Stimulated activated naive CD8-positive, alpha-beta T cell treated with anti-CD3 and anti-CD28 coated beads, Interleukin-15, Interleukin-2, amounts not matched to agents 100 ng/mL and 50 ng/mL, for 24 hours (primary cell): ENCODE measurements at regions not wholly inside any gene's neighbourhood (a gene's known extent, or its start where the extent isn't known, plus 50 kb on each side); places are given as distances from the start of the nearest gene placed in this dataset.
"Not testable (repeated sequence)": the region's sequence is repeated elsewhere in the genome, so short reads cannot be mapped to it uniquely, and the experiment has no call there.

Experiments
- H3K27ac Mint-ChIP-seq: one replicate; pipeline ENCODE4 v1.8.0; 2021; ENCODE audit warnings: mild to moderate bottlenecking, mixed read lengths
- H3K27me3 Mint-ChIP-seq: one replicate; pipeline ENCODE4 v1.8.0; 2021; ENCODE audit warnings: mixed read lengths
- H3K36me3 Mint-ChIP-seq: one replicate; pipeline ENCODE4 v1.8.0; 2021; ENCODE audit warnings: low read depth, mixed read lengths
- H3K4me1 Mint-ChIP-seq: one replicate; pipeline ENCODE4 v1.8.0; 2021; ENCODE audit warnings: low read depth, mixed read lengths
- H3K4me3 Mint-ChIP-seq: one replicate; pipeline ENCODE4 v1.8.0; 2021; ENCODE audit warnings: mild to moderate bottlenecking, mixed read lengths
- H3K9me3 Mint-ChIP-seq: one replicate; pipeline ENCODE4 v1.8.0; 2021; ENCODE audit warnings: mixed read lengths

GRCh38 chr3:90128391-90128790 lies 1021.0 kb downstream of the EPHA3 start:
- Mint-ChIP-seq H3K4me3 (no peak overlapping the region), H3K9me3 (peaks cover 13% of the 10 kb centered on the region), H3K4me1 (no peaks in the 10 kb centered on the region), H3K36me3 (no peaks in the 10 kb centered on the region), H3K27ac (no peak overlapping the region), H3K27me3 (no peaks in the 10 kb centered on the region)

GRCh38 chr3:90129730-90130129 lies 1022.3 kb downstream of the EPHA3 start:
- H3K27ac Mint-ChIP-seq = no peak overlapping the region
- no peaks in the 10 kb centered on the region for H3K36me3 Mint-ChIP-seq
- no peaks in the 10 kb centered on the region for H3K4me1 Mint-ChIP-seq
- no peaks in the 10 kb centered on the region for H3K27me3 Mint-ChIP-seq
- H3K9me3 Mint-ChIP-seq = peaks cover 15% of the 10 kb centered on the region
- no peak overlapping the region for H3K4me3 Mint-ChIP-seq

DNA sequence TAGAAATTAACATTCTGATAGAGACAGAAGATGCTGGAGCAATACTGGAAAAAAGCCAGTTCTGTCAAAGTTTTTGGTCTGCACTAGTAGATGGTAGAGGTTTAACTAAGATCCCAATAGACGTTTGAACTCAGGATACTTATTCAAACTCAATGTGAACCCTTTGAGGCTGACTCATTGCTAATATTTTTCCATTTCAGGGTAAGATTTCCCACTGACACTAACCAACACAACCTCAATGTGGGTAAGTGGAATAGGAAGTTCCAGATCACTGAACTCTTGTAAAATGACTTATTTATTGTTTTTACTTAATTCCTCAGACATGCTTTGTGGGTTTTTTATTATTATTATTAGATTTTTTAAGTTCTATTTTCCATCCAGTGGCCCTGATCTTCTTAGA lies 1024.8 kb downstream of the EPHA3 start:
- no peak overlapping the region for H3K4me3 Mint-ChIP-seq
- H3K36me3 Mint-ChIP-seq = no peaks in the 10 kb centered on the region
- no peaks in the 10 kb centered on the region for H3K4me1 Mint-ChIP-seq
- H3K27me3 Mint-ChIP-seq = no peaks in the 10 kb centered on the region
- H3K27ac Mint-ChIP-seq = no peak overlapping the region
- H3K9me3 Mint-ChIP-seq = peaks cover 10% of the 10 kb centered on the region

DNA sequence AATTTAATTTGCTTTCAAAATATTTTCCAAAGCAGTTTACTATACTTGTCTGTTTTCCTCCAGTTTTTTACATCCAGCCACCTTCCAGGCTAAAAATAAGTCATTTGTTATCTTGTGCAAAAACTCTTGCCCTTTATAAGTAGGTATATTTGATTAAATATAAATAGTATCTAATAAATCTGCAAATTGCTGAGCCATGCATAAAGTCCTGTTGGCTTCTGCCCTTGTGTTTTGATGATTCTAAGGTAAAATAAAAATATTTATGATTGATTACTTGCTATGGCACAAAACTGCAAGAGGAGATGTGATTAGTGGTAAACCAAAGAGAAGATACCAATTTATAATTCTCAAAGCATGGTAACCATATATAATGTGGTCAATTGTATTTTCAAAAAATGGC lies 1026.7 kb downstream of the EPHA3 start:
- Mint-ChIP-seq H3K27me3 (no peaks in the 10 kb centered on the region), H3K4me1 (no peaks in the 10 kb centered on the region), H3K9me3 (peaks cover 10% of the 10 kb centered on the region), H3K36me3 (no peaks in the 10 kb centered on the region), H3K27ac (no peak overlapping the region), H3K4me3 (no peak overlapping the region)

DNA sequence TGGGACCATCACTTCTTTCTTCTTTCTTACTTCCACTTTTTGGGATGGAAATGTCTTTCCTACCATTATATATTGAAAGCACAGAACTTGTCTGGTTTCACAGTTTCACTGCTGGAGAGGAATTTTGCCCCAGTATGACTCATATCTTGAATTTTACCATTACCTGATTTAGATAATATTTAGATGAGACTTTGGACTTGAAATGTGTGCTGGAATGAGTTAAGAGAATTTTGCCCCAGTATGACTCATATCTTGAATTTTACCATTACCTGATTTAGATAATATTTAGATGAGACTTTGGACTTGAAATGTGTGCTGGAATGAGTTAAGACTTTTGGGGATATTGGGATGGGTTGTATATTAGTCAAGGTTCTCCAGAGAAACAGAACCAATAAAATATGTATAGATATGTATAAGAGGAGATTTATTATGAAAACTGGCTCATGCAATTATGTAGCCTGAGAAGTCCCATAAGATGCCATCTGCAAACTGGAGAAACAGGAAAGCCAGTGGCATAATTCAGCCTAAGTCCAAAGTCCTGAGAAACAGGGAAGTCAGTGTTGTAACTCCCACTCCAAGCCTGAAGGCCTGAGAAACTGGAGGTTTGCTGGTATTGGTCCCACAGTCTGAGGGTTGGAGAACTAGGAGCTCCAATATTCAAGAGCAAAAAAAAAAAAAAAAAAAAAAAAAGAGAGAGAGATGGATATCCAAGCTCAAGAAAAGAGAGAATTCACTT lies 1029.2 kb downstream of the EPHA3 start:
- Mint-ChIP-seq H3K9me3 (peaks cover 10% of the 10 kb centered on the region), H3K27ac (no peak overlapping the region), H3K27me3 (no peaks in the 10 kb centered on the region), H3K4me3 (no peak overlapping the region), H3K4me1 (no peaks in the 10 kb centered on the region), H3K36me3 (no peaks in the 10 kb centered on the region)

DNA sequence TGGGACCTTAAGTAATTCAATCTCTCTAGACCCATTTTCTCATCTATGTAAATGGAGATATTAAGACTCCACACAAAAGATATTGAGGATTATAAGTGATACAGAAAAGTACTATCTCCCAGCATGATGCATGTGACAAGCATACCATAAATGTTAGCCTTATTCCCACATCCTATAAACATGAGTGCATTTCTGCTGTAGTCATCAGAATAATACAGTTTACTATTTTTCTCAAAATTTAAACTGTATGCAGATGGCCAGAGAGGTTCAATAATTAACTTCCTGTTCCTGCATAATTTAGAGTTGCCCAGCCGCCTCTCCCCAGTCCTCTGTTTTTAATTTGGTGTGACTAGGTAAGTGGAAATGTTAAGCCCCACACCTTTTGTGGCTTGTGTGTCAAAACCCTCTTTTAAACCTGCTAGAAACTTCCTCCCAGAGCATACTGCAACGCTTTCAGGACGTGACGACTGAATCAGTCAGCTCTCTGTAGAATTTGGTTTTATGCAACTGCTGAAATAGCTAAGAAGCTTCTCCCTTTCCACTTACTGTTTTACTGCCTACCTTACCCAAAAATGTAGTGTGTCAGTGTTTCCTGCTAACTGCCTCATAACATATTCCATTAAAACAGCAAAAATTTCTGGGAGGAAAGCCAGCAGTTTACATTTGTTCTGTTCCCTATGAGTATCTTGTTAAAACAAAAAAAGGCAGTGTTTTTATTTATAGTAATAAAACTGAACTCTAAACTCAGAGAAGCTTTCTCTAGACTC lies 1037.9 kb downstream of the EPHA3 start:
- Mint-ChIP-seq H3K4me3 (no peak overlapping the region), H3K27ac (no peak overlapping the region), H3K9me3 (no peaks in the 10 kb centered on the region), H3K27me3 (no peaks in the 10 kb centered on the region), H3K4me1 (no peaks in the 10 kb centered on the region), H3K36me3 (no peaks in the 10 kb centered on the region)

GRCh38 chr3:90180096-90180495 lies 1072.7 kb downstream of the EPHA3 start:
- Mint-ChIP-seq H3K36me3 (no peaks in the 10 kb centered on the region), H3K4me3 (no peak overlapping the region), H3K9me3 (no peaks in the 10 kb centered on the region), H3K4me1 (no peaks in the 10 kb centered on the region), H3K27ac (no peak overlapping the region), H3K27me3 (no peaks in the 10 kb centered on the region)

- no peak overlapping the region for H3K27ac Mint-ChIP-seq
- H3K36me3 Mint-ChIP-seq = no peaks in the 10 kb centered on the region
- H3K9me3 Mint-ChIP-seq = no peaks in the 10 kb centered on the region
- H3K4me3 Mint-ChIP-seq = no peak overlapping the region
- no peaks in the 10 kb centered on the region for H3K4me1 Mint-ChIP-seq
- H3K27me3 Mint-ChIP-seq = no peaks in the 10 kb centered on the region
Measured at GRCh38 chr3:90180543-90180942, 1073.1 kb downstream of the EPHA3 start.

DNA sequence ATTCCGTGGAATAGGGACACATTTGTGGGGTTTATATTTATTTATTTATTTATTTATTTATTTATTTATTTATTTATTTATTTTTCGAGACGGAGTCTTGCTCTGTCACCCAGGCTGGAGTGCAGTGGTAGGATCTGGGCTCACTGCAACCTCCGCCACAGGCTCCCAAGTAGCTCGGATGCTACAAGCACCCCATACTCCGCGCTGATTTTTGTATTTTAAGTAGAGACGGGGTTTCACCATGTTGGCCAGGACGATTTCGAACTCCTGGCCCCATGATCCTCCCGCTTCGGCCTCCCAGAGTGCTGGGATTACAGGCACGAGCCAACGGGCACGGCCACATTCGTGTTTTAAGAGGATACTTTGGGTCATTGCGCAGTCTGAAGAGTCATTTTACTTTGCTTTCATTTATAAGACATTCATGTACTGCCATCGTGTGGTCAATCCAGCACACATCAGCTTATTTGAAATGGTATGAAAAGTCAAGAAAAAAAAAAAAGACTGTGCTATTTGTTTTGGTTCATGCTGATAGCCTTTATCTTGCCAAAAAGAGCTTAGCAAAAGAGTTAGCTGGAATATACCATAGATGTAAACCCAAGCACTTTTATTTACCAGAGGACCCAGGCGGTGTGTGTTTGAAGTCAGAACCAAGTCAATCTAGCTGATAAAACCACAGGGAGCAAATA lies 1075.0 kb downstream of the EPHA3 start:
- not testable (repeated sequence) for H3K4me3 Mint-ChIP-seq, H3K4me1 Mint-ChIP-seq, H3K27ac Mint-ChIP-seq, H3K27me3 Mint-ChIP-seq, H3K36me3 Mint-ChIP-seq, H3K9me3 Mint-ChIP-seq

GRCh38 chr3:90184861-90185260 lies 1077.4 kb downstream of the EPHA3 start:
- Mint-ChIP-seq H3K27me3 (no peaks in the 10 kb centered on the region), H3K9me3 (no peaks in the 10 kb centered on the region), H3K4me3 (no peak overlapping the region), H3K36me3 (no peaks in the 10 kb centered on the region), H3K27ac (no peak overlapping the region), H3K4me1 (no peaks in the 10 kb centered on the region)

- not testable (repeated sequence) for H3K4me1 Mint-ChIP-seq, H3K36me3 Mint-ChIP-seq, H3K27me3 Mint-ChIP-seq, H3K27ac Mint-ChIP-seq, H3K4me3 Mint-ChIP-seq
- H3K9me3 Mint-ChIP-seq = peaks cover 13% of the 10 kb centered on the region
Measured at GRCh38 chr3:90197383-90197782, 1090.0 kb downstream of the EPHA3 start.

DNA sequence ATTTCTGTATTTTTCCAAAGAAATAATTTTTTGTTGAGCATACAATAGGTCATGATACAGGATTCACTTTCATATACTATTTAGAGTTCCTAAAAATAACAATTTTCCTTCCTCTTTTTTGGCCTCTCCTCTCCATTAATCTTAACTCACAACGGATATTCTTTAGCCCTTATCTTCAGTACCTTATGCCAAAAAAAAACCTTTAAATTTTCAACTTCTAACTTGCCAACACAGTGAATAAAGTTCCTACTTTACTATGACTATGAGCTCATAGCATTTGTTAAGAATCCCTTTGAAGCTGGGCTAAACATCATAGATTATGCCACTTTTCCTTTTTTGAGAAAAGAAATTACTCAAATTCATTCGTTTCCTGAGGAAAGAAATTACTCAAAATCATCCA lies 1095.5 kb downstream of the EPHA3 start:
- not testable (repeated sequence) for H3K4me3 Mint-ChIP-seq, H3K4me1 Mint-ChIP-seq, H3K36me3 Mint-ChIP-seq, H3K27ac Mint-ChIP-seq, H3K27me3 Mint-ChIP-seq
- H3K9me3 Mint-ChIP-seq = peaks cover 20% of the 10 kb centered on the region

DNA sequence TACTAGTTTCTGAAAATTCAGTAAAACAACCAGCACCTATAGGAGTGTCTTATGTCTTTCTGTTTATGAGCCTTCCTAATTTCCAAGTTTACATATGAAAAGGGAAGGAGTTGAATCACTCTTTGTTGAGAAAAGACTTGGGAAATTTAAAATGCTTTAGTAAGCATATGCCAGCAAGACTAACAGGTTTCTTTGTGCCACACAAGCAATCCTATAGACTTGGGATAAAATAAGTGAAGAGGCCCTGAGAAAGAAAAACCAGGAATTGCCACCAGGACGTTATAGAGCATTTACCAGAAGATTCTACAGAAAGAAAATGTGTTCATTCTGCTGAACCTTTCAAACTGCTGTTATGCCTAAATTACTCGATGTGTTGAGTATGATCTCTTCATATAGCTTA lies 1099.1 kb downstream of the EPHA3 start:
- H3K4me3 Mint-ChIP-seq, H3K27ac Mint-ChIP-seq, H3K4me1 Mint-ChIP-seq, H3K27me3 Mint-ChIP-seq, H3K36me3 Mint-ChIP-seq: not testable (repeated sequence)
- peaks cover 22% of the 10 kb centered on the region for H3K9me3 Mint-ChIP-seq

- not testable (repeated sequence) for H3K27ac Mint-ChIP-seq, H3K36me3 Mint-ChIP-seq, H3K4me1 Mint-ChIP-seq, H3K4me3 Mint-ChIP-seq, H3K27me3 Mint-ChIP-seq
- peaks cover 28% of the 10 kb centered on the region for H3K9me3 Mint-ChIP-seq
Measured at GRCh38 chr3:90207353-90208097, 1100.1 kb downstream of the EPHA3 start.

- Mint-ChIP-seq H3K9me3 (peaks cover 25% of the 10 kb centered on the region), H3K27ac (no peak overlapping the region), H3K27me3 (no peaks in the 10 kb centered on the region), H3K36me3 (no peaks in the 10 kb centered on the region), H3K4me3 (no peak overlapping the region), H3K4me1 (no peaks in the 10 kb centered on the region)
Measured at GRCh38 chr3:90221900-90222299, 1114.5 kb downstream of the EPHA3 start.
